CD4-positive, alpha-beta T cell (primary cell): ENCODE measurements at regions not wholly inside any gene's neighbourhood (a gene's known extent, or its start where the extent isn't known, plus 50 kb on each side); places are given as distances from the start of the nearest gene placed in this dataset.

Source experiments
- ATAC-seq: fragments of 200-7000 bp; cut with Tn5 transposase; one replicate; pipeline ENCODE4 v1.10.0; 2022; ENCODE audit warnings: mild to moderate bottlenecking; ENCODE audit not compliant: poor library complexity
- CTCF ChIA-PET: fragments of 350-600 bp; sonication (Branson Sonifier 250); formaldehyde crosslinking; loops from one replicate; lab custom pipeline; 2021; ENCODE audit warnings: antibody characterized with exemption, inconsistent platforms; lab: Charles Lee
- POLR2A ChIA-PET: fragments of 350-600 bp; sonication (Branson Sonifier 250); formaldehyde crosslinking; loops from one replicate; lab custom pipeline; 2021; ENCODE audit warnings: antibody characterized with exemption, inconsistent platforms; lab: Charles Lee
- DNase-seq, 14 experiments: peaks; one replicate each; pipeline ENCODE4 v3.0.0-alpha.2; 2013 to 2020; ENCODE audit warnings: mixed read lengths in 2 of 14
- H3K27ac ChIP-seq, 2 donors: one replicate each; pipeline versions ENCODE4 v1.5.1 to v1.7.0; 2013; ENCODE audit warnings: low read length in 2 of 2, low read depth in 1 of 2, mild to moderate bottlenecking in 1 of 2
- H3K27me3 ChIP-seq, 2 experiments: 1 replicate in 1 of 2; 2 replicates in 1 of 2; pipeline versions ENCODE4 v1.6.1 to v1.7.0; 2013; ENCODE audit warnings: low read length in 2 of 2, control low read depth in 1 of 2, mild to moderate bottlenecking in 1 of 2, moderate library complexity in 1 of 2; ENCODE audit not compliant: insufficient read depth in 2 of 2, control insufficient read depth in 1 of 2
- H3K36me3 ChIP-seq: one replicate; pipeline ENCODE4 v1.6.1; 2013; ENCODE audit warnings: low read length, control low read depth; ENCODE audit not compliant: insufficient read depth
- H3K4me1 ChIP-seq: one replicate; pipeline ENCODE4 v1.6.1; 2013; ENCODE audit warnings: low read length, control low read depth; ENCODE audit not compliant: insufficient read depth
- H3K4me3 ChIP-seq: one replicate; pipeline ENCODE4 v1.5.1; 2013; ENCODE audit warnings: mild to moderate bottlenecking, low read length, moderate library complexity
- H3K9me3 ChIP-seq, 2 experiments: 1 replicate in 1 of 2; 2 replicates in 1 of 2; pipeline versions ENCODE4 v1.6.1 to v1.7.0; 2013; ENCODE audit warnings: low read length in 2 of 2, mild to moderate bottlenecking in 2 of 2, control low read depth in 1 of 2, moderate library complexity in 1 of 2; ENCODE audit not compliant: control insufficient read depth in 1 of 2, insufficient read depth in 1 of 2
- H3K27ac Mint-ChIP-seq: one replicate; pipeline ENCODE4 v1.8.0; 2020; ENCODE audit warnings: mixed read lengths
- H3K27me3 Mint-ChIP-seq: one replicate; pipeline ENCODE4 v1.8.0; 2021; ENCODE audit warnings: mixed read lengths
- H3K36me3 Mint-ChIP-seq: one replicate; pipeline ENCODE4 v1.8.0; 2021; ENCODE audit warnings: low read depth, mixed read lengths
- H3K4me1 Mint-ChIP-seq: one replicate; pipeline ENCODE4 v1.8.0; 2021; ENCODE audit warnings: low read depth, mixed read lengths
- H3K4me3 Mint-ChIP-seq: one replicate; pipeline ENCODE4 v1.8.0; 2020; ENCODE audit warnings: mild to moderate bottlenecking, mixed read lengths
- H3K9me3 Mint-ChIP-seq: one replicate; pipeline ENCODE4 v1.8.0; 2020; ENCODE audit warnings: mixed read lengths
- CTCF ChIP-seq: fragments of 200-600 bp; IDR thresholded peaks from one replicate; pipeline ENCODE4 v1.8.0; 2022; ENCODE audit warnings: antibody characterized with exemption, mild to moderate bottlenecking
- intact Hi-C, 2 experiments: fragments of 100-400 bp; cut with DNase I in 1 of 2; cut with micrococcal nuclease in 1 of 2; formaldehyde crosslinking; loops; one replicate each; pipeline versions ENCODE4 v1.15.1 to v1.9.0; 2023 to 2025; cut with DNase I, micrococcal nuclease

GRCh38 chr4:178344096-178344495, 901.9 kb upstream of the AGA start:
- peaks cover 2% of the 10 kb centered on the region for H3K9me3 Mint-ChIP-seq
- TF ChIP-seq CTCF, result no peak
- no peak overlapping the region for H3K4me3 Mint-ChIP-seq
- H3K4me3 ChIP-seq, result no peak overlapping the region
- no peaks in the 10 kb centered on the region for H3K27me3 Mint-ChIP-seq
- ATAC-seq (no peak), DNase-seq (no peak)
- H3K4me1 ChIP-seq, result no peaks in the 10 kb centered on the region
- ChIA-PET CTCF (no interaction called here), POLR2A (no interaction called here)
- H3K36me3 Mint-ChIP-seq, result no peaks in the 10 kb centered on the region
- no peaks in the 10 kb centered on the region for H3K36me3 ChIP-seq
- no peaks in the 10 kb centered on the region for H3K27me3 ChIP-seq
- H3K27ac Mint-ChIP-seq, result no peak overlapping the region
- intact Hi-C loops, result no loop called here
- H3K4me1 Mint-ChIP-seq, result no peaks in the 10 kb centered on the region
- peaks cover 0 to 3% of the 10 kb centered on the region in 2 experiments for H3K9me3 ChIP-seq
- H3K27ac ChIP-seq, result no peak overlapping the region

GRCh38 chr4:178347111-178347510, 904.9 kb upstream of the AGA start:
- DNase-seq (no peak), ATAC-seq (no peak)
- H3K4me1 Mint-ChIP-seq, result no peaks in the 10 kb centered on the region
- no peaks in the 10 kb centered on the region for H3K27me3 Mint-ChIP-seq
- no peaks in the 10 kb centered on the region for H3K27me3 ChIP-seq
- H3K4me3 ChIP-seq, result no peak overlapping the region
- H3K27ac Mint-ChIP-seq, result no peak overlapping the region
- CTCF ChIA-PET, result no interaction called here
- intact Hi-C loops, result no loop called here
- peaks cover 2% of the 10 kb centered on the region for H3K9me3 Mint-ChIP-seq
- H3K36me3 ChIP-seq, result no peaks in the 10 kb centered on the region
- POLR2A ChIA-PET, result no interaction called here
- no peak for TF ChIP-seq CTCF
- H3K4me3 Mint-ChIP-seq, result no peak overlapping the region
- no peaks in the 10 kb centered on the region for H3K4me1 ChIP-seq
- no peaks in the 10 kb centered on the region for H3K9me3 ChIP-seq
- H3K36me3 Mint-ChIP-seq, result no peaks in the 10 kb centered on the region
- H3K27ac ChIP-seq, result no peak overlapping the region

- Mint-ChIP-seq H3K27ac (no peak overlapping the region), H3K9me3 (peaks cover 2% of the 10 kb centered on the region), H3K4me1 (no peaks in the 10 kb centered on the region), H3K4me3 (no peak overlapping the region), H3K36me3 (no peaks in the 10 kb centered on the region), H3K27me3 (no peaks in the 10 kb centered on the region)
- CTCF ChIA-PET, result interaction anchor here (0.6 kb wide), 1 partner anchor 139 kb away, joined by 3 read pairs; no protein-coding TSS in a partner anchor
- Histone ChIP-seq H3K27ac (no peak overlapping the region), H3K4me1 (no peaks in the 10 kb centered on the region), H3K36me3 (no peaks in the 10 kb centered on the region), H3K27me3 (no peaks in the 10 kb centered on the region), H3K4me3 (no peak overlapping the region), H3K9me3 (no peaks in the 10 kb centered on the region)
- intact Hi-C loops, result no loop called here
- no peak for ATAC-seq
- POLR2A ChIA-PET, result no interaction called here
- no peak for DNase-seq
- no peak for TF ChIP-seq CTCF
These were observed 907.4 kb upstream of the AGA start for GRCh38 chr4:178349601-178350000.
